Activated T-helper 1 cell treated with anti-CD3 and anti-CD28 coated beads, Interleukin-2, amount 50 U/mL, for 16 hours (primary cell): ENCODE measurements at regions not wholly inside any gene's neighbourhood (a gene's known extent, or its start where the extent isn't known, plus 50 kb on each side); places are given as distances from the start of the nearest gene placed in this dataset.
"Not testable (repeated sequence)": the region's sequence is repeated elsewhere in the genome, so short reads cannot be mapped to it uniquely, and the experiment has no call there.

ENCODE experiments used
- DNase-seq, 2 donors: peaks; one replicate each; pipeline ENCODE4 v3.0.0-alpha.2; 2020; ENCODE audit warnings: low read depth in 1 of 2, low spot score in 1 of 2

GRCh38 chr20:60167812-60168211, 209.6 kb downstream of the CDH26 start:
- DNase-seq = no peak

GRCh38 chr20:60168963-60169362, 210.7 kb downstream of the CDH26 start:
- no peak for DNase-seq

GRCh38 chr20:60170116-60170515, 211.9 kb downstream of the CDH26 start:
- DNase-seq = no peak

GRCh38 chr20:60171313-60171712, 213.1 kb downstream of the CDH26 start:
- DNase-seq = no peak

- no peak for DNase-seq
These were observed 213.5 kb downstream of the CDH26 start for GRCh38 chr20:60171738-60172137.

GRCh38 chr20:60172346-60172984, 214.2 kb downstream of the CDH26 start:
- no peak for DNase-seq

- no peak for DNase-seq
These were observed 218.9 kb downstream of the CDH26 start for GRCh38 chr20:60177080-60177479.

- no peak for DNase-seq
These were observed 222.8 kb downstream of the CDH26 start for GRCh38 chr20:60180986-60181385.

- no peak for DNase-seq
These were observed 228.2 kb downstream of the CDH26 start for GRCh38 chr20:60186412-60186811.

GRCh38 chr20:60187683-60188082, 229.5 kb downstream of the CDH26 start:
- DNase-seq = no peak

- no peak for DNase-seq
These were observed 232.8 kb downstream of the CDH26 start for GRCh38 chr20:60191014-60191413.

- DNase-seq = no peak
These were observed 234.1 kb downstream of the CDH26 start for GRCh38 chr20:60192326-60192725.

- DNase-seq = not testable (repeated sequence)
These were observed 240.9 kb downstream of the CDH26 start for GRCh38 chr20:60199132-60199531.

GRCh38 chr20:60199866-60200265, 241.6 kb downstream of the CDH26 start:
- DNase-seq = no peak

- no peak for DNase-seq
These were observed 242.2 kb downstream of the CDH26 start for GRCh38 chr20:60200305-60200918.

GRCh38 chr20:60201198-60201835, 243.1 kb downstream of the CDH26 start:
- no peak for DNase-seq

- no peak for DNase-seq
These were observed 243.8 kb downstream of the CDH26 start for GRCh38 chr20:60202046-60202445.

- no peak for DNase-seq
These were observed 245.2 kb downstream of the CDH26 start for GRCh38 chr20:60203451-60203850.

GRCh38 chr20:60204601-60205000, 246.4 kb downstream of the CDH26 start:
- no peak for DNase-seq

GRCh38 chr20:60206259-60206658, 248.0 kb downstream of the CDH26 start:
- no peak for DNase-seq

- no peak for DNase-seq
These were observed 250.8 kb downstream of the CDH26 start for GRCh38 chr20:60209048-60209447.

GRCh38 chr20:60210779-60211617, 252.8 kb downstream of the CDH26 start:
- DNase-seq = peak in 1 of 2 donors; percentile 17
